Myocyte (in vitro differentiated cells): ENCODE measurements at regions not wholly inside any gene's neighbourhood (a gene's known extent, or its start where the extent isn't known, plus 50 kb on each side); places are given as distances from the start of the nearest gene placed in this dataset.
"Not testable (repeated sequence)": the region's sequence is repeated elsewhere in the genome, so short reads cannot be mapped to it uniquely, and the experiment has no call there.

Experiments used
- DNase-seq: peaks from one replicate; pipeline ENCODE4 v3.0.0-alpha.2; 2012; ENCODE audit warnings: low read depth

GRCh38 chr2:144999071-144999875 lies 479.4 kb upstream of the ZEB2 start:
- no peak for DNase-seq

GRCh38 chr2:144998435-144998834 lies 478.5 kb upstream of the ZEB2 start:
- no peak for DNase-seq

GRCh38 chr2:144996225-144996795 lies 476.4 kb upstream of the ZEB2 start:
- DNase-seq = peak; percentile 61

DNA sequence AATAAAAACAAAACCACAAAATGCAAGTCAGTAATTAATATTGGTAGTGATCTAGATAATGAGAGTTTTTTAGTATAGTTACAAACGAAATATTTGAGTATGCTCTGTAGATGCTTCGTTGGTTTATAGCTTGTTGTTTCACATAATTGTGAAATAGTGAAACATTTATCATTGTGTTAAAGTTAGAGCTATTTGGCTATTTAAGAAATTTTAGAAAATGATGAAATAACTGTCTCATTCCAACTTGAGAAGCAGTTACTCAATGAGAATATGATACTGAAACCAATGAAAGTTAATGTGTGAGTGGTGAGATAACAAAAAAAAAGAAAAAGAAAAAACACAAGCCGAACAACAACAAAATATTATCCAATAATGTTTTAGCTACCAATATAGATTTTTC lies 475.6 kb upstream of the ZEB2 start:
- peak; percentile 25 for DNase-seq

- no peak for DNase-seq
Observed at GRCh38 chr2:144990661-144991060, 470.7 kb upstream of the ZEB2 start.

- DNase-seq = no peak
Observed at GRCh38 chr2:144989579-144990270, 469.8 kb upstream of the ZEB2 start.

- DNase-seq = no peak
Observed at GRCh38 chr2:144988591-144988990, 468.7 kb upstream of the ZEB2 start.

- DNase-seq = no peak
Observed at GRCh38 chr2:144986691-144987090, 466.8 kb upstream of the ZEB2 start.

DNA sequence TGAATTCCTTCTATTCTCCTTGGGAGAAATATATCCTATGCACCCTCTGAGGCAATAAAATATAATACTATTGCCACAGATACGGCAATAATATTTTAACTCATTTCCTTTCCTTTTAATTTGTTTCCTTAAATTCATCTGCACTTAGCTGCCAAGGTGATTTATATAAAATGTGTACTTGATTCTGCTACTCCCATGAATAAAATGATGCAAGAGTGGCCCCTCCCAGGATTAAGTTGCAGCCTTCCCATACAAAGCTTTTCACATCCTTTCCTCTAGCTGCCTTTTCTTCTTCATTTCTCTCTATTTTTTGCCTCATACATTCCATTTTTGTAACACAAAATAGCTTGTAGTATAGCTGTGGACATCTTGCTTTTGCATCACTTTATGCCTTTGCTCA lies 464.1 kb upstream of the ZEB2 start:
- DNase-seq = no peak

DNA sequence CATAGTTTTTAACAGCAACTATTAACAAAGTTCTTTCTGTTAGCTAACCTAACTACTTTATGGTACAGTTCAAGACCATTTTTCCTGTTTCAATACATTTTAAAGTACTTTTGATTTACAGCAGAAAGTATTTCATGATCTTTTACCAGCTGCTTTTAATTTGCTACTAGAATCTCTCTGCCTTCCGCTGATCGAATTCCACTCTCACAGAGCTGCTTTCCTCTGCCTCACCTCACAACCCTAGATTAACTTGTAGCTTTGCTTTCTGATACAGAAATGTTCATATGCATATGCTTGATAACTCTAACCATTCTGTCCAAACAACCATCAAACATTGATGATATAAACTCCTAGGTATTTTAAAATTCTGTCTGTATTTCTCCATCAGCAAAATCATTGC lies 463.2 kb upstream of the ZEB2 start:
- no peak for DNase-seq

DNA sequence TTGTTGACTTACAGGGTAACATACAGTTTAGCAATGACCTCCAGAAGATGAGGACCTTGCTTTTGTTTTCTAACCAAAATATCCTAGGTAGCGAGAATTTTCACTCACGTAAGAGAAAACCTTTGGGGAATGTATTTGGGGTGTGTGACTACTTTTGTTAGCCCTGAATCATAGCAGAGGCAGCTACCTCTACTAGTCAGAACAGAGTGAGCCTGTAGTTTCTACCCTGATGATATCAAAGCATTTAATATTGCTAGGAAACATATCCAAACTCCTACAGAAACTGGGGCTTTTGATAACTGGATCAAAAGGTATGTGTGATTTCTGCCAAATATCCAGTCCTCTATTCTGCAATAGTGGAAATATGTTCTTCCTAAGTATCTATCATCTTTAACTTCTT lies 462.6 kb upstream of the ZEB2 start:
- no peak for DNase-seq

DNA sequence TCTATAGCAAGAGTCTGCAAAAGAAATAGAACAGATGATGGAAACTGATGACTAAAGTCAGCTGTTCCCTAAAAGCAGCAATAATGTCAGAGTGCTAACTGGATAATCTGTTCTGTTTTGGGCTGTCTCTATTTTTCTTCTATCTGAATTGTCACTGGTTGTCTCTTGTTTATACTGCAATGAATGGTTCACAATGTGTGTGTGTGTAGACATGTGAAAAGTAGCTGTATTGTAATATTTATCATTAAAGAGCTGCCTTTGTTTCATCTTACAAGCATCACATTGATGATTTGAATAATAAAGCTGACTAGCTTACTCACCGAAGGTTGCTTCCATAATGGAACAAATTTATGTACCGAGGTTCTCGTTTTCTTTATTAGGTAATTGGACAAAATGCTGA lies 456.0 kb upstream of the ZEB2 start:
- DNase-seq = no peak

GRCh38 chr2:144972676-144973075 lies 452.8 kb upstream of the ZEB2 start:
- no peak for DNase-seq

GRCh38 chr2:144971786-144972335 lies 451.9 kb upstream of the ZEB2 start:
- DNase-seq = no peak

DNA sequence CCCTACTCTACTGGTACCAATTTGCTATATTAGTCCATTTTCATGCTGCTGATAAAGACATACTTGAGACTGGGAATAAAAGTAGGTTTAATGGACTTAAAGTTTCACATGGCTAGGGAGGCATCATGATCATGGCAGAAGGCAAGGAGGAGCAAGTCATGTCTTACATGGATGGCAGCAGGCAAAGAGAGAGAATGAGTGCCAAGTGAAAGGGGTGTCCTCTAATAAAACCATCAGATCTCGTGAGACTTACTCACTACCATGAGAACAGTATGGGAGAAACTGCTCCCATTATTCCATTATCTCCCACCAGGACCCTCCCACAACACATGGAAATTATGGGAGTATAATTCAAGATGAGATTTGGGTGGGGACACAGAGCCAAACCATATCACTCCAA lies 450.5 kb upstream of the ZEB2 start:
- not testable (repeated sequence) for DNase-seq

- not testable (repeated sequence) for DNase-seq
Observed at GRCh38 chr2:144969564-144969963, 449.6 kb upstream of the ZEB2 start.

GRCh38 chr2:144967961-144968360 lies 448.0 kb upstream of the ZEB2 start:
- no peak for DNase-seq

DNA sequence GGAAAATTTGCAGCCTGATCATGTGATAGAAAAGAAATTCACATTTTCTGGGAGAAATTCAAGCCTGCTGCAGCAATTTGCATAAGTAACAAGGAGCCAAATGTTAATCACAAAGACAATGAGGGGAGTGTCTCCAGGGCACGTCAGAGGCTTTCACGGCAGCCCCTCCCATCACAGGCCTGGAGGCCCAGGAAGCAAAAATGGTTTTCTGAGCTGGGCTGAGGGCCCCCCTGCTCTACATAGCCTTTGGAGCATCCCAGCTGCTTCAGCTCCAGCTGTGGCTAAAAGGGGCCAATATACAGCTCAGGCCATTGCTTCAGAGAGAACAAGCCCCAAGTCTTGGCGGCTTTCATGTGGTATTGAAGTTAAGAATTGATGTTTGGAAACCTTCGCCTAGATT lies 445.3 kb upstream of the ZEB2 start:
- DNase-seq = no peak

GRCh38 chr2:144963031-144963430 lies 443.1 kb upstream of the ZEB2 start:
- DNase-seq = no peak

DNA sequence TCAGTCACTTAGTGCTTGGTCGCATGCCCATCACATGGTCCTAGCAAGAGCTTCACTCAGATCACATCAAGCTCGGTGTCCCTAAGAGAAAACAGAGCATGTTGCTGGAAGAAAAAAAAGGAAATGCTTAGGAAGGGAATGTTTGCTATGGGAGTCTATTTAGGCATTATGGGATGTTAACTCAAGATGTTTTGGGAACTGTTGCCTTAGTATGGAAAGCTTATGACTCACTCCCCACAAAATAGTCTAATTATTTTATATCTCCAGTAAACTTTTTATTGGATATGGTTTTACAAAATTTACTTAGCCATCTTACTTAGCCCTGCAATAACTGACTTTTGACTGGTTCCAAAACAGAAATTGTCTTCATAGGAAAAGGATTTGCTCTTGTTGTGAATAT lies 439.5 kb upstream of the ZEB2 start:
- DNase-seq = no peak

GRCh38 chr2:144950899-144951560 lies 431.1 kb upstream of the ZEB2 start:
- DNase-seq = peak; percentile 55
